GM12864 (cell line): ENCODE measurements at regions not wholly inside any gene's neighbourhood (a gene's known extent, or its start where the extent isn't known, plus 50 kb on each side); places are given as distances from the start of the nearest gene placed in this dataset.
"Not testable (repeated sequence)": the region's sequence is repeated elsewhere in the genome, so short reads cannot be mapped to it uniquely, and the experiment has no call there.

Source experiments
- DNase-seq: peaks from one replicate; pipeline ENCODE4 v3.0.0-alpha.2; 2011; ENCODE audit warnings: low read depth
- H3K4me3 ChIP-seq: 2 replicates; pipeline ENCODE4 v1.5.1; 2011; ENCODE audit warnings: mild to moderate bottlenecking, low read depth, low read length, control low read depth
- CTCF ChIP-seq: IDR thresholded peaks from 2 replicates; pipeline ENCODE4 v1.5.1; 2011; ENCODE audit warnings: low read depth, mild to moderate bottlenecking, moderate library complexity, low read length, control low read depth, inconsistent platforms; ENCODE audit errors: missing control alignments

- DNase-seq, H3K4me3 ChIP-seq: not testable (repeated sequence)
These were observed 63.1 kb downstream of the TRIM43 start for GRCh38 chr2:95654897-95655296.

- DNase-seq, H3K4me3 ChIP-seq: not testable (repeated sequence)
These were observed 64.8 kb downstream of the TRIM43 start for GRCh38 chr2:95656553-95656952.

GRCh38 chr2:95657937-95658336 is 66.1 kb downstream of the TRIM43 start:
- not testable (repeated sequence) for DNase-seq

GRCh38 chr2:95660766-95661562 is 69.2 kb downstream of the TRIM43 start:
- not testable (repeated sequence) for DNase-seq, H3K4me3 ChIP-seq

More at GRCh38 chr2:95657937-95658336, 66.1 kb downstream of the TRIM43 start:
- H3K4me3 ChIP-seq: not testable (repeated sequence)

- not testable (repeated sequence) for H3K4me3 ChIP-seq, DNase-seq
These were observed 72.0 kb downstream of the TRIM43 start for GRCh38 chr2:95663471-95664441.

GRCh38 chr2:95666636-95667035 is 74.8 kb downstream of the TRIM43 start:
- H3K4me3 ChIP-seq, DNase-seq: not testable (repeated sequence)

- H3K4me3 ChIP-seq: no peak overlapping the region
- no peak for TF ChIP-seq CTCF
- no peak for DNase-seq
These were observed 75.7 kb downstream of the TRIM43 start for GRCh38 chr2:95667480-95667879.

- DNase-seq, H3K4me3 ChIP-seq: not testable (repeated sequence)
These were observed 77.1 kb downstream of the TRIM43 start for GRCh38 chr2:95668934-95669333.

- no peak overlapping the region for H3K4me3 ChIP-seq
- no peak for DNase-seq
- TF ChIP-seq CTCF: no peak
These were observed 77.7 kb downstream of the TRIM43 start for GRCh38 chr2:95669441-95669991.

GRCh38 chr2:95670167-95670566 is 78.4 kb downstream of the TRIM43 start:
- no peak overlapping the region for H3K4me3 ChIP-seq
- no peak for TF ChIP-seq CTCF
- DNase-seq: no peak
